Putamen (tissue), 1 donor: ENCODE measurements at regions not wholly inside any gene's neighbourhood (a gene's known extent, or its start where the extent isn't known, plus 50 kb on each side); places are given as distances from the start of the nearest gene placed in this dataset.

ENCODE experiments used
- DNase-seq: peaks from one replicate; pipeline ENCODE4 v3.0.0-alpha.2; 2016; ENCODE audit warnings: low spot score

GRCh38 chr13:79084802-79085424 lies 321.1 kb downstream of the RBM26 start:
- peak; percentile 2 for DNase-seq

GRCh38 chr13:79081942-79082341 lies 324.1 kb downstream of the RBM26 start:
- no peak for DNase-seq

DNA sequence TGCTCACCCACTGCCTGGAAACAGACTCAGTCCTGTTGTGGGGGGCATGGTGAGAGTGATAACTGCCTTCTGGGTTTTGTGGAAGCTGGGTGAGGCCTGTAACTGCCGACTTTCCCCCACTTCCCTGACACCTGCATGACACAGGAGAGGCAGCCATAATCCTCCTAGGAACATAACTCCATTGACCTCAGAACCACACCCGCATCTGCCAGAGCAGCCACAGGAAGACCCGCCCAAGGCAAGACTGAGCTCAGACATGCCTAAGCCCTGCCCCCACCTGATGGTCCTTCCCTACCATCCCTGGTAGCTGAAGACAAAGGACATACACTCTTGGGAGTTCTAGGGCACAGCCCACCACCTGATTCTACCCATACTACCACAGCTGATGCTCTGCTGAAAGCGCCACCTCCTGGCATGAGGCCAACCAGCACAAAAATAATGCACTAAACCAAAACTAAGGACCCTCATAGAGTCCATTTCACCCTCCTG lies 326.7 kb downstream of the RBM26 start:
- no peak for DNase-seq

DNA sequence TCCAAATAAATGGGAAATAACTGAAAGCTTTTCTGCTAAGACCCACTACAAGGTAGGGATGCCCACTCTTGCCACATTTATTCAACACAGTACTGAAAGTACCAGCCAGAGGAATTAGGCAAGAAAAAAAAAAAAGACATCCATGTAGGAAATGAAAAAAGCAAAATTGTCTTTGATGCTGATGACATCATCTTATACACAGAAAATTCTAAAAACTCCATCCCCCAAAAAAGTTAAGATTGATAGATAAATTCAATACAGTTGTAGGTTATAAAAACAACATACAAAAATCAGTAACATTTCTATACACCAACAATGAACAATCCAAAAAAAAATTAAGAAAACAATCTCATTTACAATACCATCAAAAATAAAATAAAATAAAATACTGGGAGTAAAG lies 330.4 kb downstream of the RBM26 start:
- no peak for DNase-seq

DNA sequence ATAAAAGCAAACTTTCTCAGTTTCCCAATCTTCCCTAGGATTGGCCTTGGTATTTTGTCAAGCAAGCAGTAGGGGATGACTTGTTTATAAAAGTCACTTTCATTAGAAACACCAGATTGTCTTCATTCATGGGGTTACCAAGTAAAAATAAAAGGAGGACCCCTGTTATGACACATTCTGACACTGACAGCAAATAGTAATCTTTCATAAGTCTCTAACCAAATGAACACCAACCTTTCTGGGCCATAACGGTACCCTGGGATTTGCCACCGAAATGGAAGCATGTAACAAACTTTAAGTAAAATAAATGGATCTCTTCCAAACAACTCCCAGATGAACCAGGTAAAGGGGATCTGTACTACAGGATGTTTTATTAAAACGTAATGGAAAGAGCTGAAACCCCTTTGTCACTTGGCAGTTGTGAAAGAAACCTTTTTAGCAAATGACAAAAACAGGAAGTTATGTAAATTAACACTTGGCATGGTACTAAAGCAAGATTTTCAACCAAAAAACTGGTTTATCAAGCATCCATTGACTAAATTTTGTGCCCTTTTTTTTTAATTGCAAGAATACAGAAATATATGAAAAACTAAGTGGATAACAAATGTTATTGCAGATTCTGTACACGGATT lies 335.6 kb downstream of the RBM26 start:
- no peak for DNase-seq

DNA sequence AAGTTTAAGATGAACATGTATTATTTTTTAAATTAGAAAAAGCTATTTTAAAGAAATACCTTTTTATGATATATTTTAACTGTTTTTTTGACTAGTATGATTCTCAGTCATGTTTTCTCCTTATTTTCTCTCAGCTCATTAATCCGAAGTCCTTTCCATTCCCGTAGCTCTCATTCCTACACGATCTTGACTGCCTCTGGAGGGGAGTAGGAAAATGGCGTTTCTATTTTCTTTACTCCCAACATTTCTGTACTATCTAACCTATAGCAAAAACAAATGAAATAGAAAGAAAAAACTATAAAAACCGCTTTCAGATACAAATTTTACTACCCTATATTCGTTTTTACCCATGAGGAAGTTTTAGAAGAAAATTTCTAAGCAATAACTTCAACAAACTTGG lies 343.8 kb downstream of the RBM26 start:
- no peak for DNase-seq

- DNase-seq = no peak
Measured at GRCh38 chr13:79060216-79060615, 345.8 kb downstream of the RBM26 start.

DNA sequence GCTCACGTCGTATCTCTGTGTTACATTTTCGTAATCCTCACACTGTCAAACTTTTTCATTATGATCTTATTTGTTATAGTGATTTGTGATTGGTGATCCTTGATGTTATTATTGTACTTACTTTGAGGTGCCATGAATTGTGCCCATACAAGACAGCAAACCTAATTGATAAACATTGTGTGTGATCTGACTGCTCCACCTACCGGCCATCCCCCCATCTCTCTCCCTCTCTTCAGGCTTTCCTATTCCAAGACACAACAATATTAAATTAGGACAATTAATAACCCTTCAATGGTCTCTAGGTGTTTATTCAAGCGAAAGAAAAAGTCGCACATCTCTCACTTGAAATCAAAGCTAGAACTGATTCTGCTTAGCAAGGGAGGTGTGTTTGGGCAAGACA lies 349.3 kb downstream of the RBM26 start:
- DNase-seq = no peak

GRCh38 chr13:79051472-79051871 lies 354.6 kb downstream of the RBM26 start:
- no peak for DNase-seq

DNA sequence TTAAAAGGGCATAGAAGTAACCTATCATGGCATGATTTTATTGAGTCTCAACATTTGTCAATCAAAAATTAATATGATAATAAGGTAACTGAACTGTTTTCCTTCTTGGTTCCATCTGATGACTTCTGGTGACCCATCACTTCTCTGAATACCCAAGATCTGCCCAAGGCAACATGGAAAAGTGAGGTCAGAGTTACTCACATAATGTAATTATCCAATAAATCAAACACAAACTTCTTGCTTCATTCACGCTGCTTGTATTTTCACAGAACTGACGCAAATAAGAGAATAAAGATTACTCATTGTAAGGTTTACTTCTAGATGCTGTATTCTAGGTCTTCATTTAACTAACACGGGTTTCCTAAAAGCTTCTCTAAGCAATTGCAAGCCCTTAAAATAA lies 361.6 kb downstream of the RBM26 start:
- DNase-seq = no peak

DNA sequence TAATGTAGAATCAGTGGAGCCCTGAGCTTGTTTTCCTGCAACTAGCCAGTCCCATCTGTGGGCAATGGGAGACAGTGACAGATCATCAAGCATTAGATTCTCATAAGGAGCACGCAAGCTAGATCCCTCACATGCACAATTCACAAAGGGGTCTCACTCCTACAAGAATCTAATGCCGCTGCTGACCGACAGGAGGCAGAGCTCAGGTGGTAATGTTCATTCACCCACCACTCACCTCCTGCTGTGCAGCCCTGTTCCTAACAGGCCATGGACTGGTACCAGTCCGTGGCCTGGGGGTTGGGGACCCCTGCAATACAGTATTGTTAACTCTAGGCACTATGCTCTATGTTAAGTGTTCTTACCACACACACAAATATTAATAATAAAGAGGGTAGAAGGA lies 362.8 kb downstream of the RBM26 start:
- no peak for DNase-seq

DNA sequence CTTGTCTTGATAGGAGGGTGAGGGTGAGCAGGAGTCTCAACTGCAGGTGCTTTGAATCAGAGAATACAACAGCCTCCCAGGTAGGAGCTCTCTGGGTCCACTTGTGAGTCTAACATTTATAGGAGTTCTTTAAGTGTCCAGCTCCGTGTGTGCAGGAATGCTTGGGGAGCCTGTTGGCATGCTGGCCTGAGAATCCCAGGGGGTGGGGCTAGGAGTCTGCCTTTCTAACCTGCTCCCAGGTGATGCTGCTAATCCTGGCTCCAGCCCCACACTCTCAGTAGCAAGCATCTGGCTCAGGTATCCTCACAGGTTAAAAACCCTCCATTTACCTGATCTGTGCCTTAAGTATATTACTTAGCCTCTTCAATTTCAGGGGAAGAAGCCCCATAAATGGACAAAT lies 368.9 kb downstream of the RBM26 start:
- no peak for DNase-seq

- DNase-seq = no peak
Measured at GRCh38 chr13:79034341-79034740, 371.7 kb downstream of the RBM26 start.

DNA sequence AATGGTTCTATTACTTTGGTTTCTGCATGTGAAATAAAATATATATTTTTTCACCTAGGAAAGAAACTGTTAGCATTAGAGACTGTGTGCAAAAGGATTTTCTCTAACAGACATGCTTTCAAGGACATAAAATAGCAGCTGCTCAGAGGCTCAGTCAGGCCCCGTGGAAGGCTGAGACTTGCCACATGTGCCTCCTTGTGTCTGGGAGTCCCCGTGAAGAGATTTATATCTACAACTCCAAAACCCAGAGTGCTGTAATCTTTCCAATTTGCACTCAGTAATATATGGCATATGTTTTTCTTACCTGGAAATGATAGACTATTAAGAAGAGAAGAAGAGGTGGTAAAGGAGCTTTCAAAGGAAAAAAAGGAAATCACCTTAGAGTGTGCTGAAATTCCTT lies 371.6 kb upstream of the OBI1 start:
- DNase-seq = no peak

DNA sequence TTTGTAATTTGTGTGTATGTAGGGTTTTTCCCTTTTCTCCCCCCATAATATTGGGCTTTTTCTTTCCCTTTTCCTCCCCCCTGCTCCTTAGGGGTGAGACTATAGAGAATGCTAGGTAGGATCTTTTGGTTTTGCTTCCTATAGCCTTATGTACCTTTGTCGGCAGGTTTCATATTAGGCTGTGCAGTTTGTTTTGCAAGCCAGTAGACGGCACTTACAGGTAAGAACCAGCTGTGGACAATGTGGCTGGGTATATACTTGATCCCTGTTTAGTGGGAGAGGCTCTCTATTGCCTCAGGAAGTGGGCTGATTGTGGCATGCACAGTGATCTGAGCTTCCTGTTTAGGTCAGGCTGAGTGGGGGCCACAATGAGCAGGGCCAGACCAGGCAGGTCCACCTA lies 359.2 kb upstream of the OBI1 start:
- DNase-seq = no peak

DNA sequence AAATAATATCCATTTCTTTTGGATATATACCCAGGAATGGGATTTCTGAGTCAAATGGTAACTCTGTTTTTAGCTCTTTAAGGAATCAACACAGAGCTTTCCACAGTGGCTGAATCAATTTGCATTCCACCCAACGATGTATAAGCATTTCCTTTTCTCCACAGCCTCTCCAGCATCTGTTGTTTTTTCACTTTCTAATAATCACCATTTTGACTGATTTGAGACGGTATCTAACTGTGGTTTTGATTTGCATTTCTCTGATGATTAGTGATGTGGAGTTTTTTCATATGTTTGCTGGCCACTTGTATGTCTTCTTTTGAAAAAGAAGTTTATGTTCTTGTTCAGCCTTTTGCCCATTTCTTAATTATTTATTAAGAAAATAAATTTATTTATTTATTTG lies 352.2 kb upstream of the OBI1 start:
- DNase-seq = no peak

DNA sequence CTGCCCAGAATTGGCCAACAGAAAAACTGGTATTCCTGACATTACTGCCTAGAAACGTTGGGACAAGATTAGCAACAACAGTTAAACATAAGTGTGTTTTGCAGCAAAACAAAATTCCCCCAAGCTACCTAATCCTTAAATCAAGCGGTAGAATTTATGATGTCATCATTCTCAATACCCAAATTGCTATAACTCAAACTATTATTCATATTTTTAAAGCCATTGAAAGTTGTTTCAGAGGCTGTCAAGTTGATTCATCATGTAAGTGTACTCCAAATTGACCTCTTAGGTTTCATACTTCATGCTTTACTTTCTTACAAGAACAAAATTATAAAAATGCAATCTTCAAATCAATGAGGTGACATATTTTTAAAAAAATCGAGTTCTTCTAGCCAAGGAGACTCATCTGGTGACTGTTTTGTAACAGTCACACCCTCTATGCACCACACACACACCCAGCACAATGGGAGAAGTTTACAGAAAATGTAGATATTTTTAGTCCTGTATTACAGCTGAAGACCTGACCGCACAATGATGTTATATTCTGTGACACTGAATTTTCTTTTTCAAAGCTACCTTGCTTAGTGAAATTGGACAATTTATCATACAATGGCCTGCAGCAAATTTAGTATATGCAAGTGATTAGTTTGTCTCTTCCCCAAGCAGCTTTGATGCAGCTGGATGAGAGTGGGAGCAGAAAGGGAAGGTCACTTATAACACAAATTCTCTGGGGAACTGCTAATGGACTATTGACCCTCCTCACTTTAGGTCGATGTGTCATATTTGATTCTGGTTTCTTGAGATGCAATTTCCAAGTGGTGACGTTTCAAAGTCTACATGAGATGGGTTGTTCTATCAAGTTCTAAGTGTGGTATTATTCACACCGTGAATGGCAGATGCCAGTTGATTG lies 345.3 kb upstream of the OBI1 start:
- no peak for DNase-seq

DNA sequence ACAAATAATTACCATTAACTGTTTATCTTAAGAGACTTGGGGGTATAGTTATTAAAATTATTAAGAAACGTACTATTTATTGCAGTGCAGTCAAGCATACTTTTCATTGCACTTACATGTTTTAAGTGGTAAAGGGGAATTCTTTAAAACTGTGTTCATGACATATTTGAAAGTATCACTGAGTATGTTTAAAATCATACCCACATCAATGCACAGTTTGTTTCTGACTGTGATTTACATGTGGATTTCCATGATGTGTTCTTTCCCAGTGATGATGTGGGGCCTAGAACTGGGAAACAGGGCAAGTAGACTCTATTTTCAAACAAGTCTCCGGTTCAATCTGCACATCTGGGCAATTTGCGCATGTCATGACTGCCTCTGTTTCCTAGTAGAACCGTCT lies 340.5 kb upstream of the OBI1 start:
- no peak for DNase-seq

- no peak for DNase-seq
Measured at GRCh38 chr13:78998630-78999315, 339.8 kb upstream of the OBI1 start.

DNA sequence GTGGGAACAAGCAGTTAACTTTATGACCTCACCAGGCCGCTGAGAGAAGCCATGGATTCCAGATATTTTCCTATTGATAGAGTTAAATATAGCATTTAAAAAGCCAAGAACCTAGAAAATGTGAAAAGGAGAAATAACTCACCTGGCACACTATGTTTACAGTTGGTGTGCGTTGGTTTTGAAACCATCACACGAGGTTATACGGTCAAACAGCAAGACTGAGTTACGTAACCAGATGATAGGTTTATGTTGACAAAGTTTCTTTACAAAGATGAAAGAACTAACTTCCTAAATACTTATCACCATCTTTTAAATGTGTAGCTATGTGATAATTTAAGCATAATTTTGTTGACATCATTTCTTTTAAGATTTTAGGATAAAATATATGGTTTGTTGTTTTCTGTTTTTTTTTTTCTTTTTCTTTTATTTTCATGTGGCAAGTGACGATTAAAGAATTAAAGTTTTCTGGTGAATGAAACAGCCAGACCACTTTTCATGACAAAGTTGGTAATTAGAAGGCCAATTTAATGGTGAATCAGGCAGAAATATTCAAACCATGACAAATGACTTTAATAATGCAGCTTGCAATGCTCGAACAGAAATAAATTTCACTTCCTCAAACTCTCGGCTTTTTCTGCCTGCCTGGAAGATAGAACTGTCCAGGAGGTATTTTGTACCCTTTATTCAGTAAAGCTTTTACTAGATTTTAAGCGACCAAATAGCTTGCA lies 339.1 kb upstream of the OBI1 start:
- no peak for DNase-seq

DNA sequence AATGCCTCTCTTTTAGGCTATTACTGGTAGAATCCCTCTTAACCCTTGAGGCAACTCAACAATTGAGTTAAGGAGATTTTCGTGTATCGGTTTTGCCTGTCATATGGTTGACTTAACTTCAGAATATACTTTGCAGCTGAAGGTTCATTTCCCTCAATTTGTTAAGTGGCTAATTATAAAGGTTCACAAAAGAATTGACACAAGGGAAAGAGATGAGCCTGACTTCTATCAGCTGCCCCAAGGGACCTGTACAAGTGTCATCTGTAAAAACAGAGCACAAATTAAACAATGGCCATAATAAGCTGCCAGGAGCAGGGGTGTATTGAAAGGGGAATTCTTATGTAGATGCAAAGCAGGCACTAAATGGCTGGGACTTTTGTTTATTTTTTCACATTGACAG lies 334.8 kb upstream of the OBI1 start:
- no peak for DNase-seq

DNA sequence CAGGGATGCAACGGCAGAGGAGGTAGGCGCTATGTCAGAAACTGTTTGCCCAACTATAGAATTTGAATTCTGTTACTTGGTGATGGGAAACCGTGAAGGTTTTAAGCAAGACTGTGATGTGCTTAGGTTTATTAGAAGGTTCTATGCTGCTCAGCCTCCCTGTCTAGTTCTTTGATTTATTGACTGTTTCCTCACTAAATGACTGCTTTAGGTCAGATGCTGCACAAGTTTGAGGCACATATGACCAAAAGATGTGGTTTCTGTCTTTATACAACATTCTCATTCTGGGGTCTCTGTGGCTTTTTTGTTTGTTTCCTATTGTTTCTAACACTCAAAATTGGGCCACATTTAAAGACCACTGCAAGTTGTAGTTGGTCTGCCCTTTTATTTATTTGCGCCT lies 323.0 kb upstream of the OBI1 start:
- DNase-seq = no peak
